ENCODE measurements at regions not wholly inside any gene's neighbourhood (a gene's known extent, or its start where the extent isn't known, plus 50 kb on each side); places are given as distances from the start of the nearest gene placed in this dataset.

- no peak for TF ChIP-seq CTCF (IDR thresholded peaks at IDR 0.05)
These were observed 173.3 kb upstream of the FAR2 start for GRCh38 chr12:28975564-28976340.

DNA sequence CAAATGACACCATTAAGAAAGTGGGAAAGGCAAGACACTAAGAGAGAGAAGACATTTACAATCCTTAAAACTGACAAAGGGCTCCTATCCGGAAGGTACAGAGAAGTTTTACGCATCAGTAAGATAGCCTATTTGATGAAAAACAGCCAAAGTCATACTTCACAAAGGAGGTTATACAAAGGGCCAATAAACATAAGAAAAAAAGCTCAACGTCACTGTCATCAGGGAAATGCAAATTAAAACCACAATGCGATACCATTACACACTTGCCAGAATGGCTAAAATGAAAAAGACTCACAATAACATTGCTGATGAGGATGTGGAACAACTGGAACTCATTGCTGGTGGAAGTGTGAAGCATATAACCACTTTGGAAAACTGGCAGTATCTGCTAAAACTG is 168.6 kb upstream of the FAR2 start:
- TF ChIP-seq CTCF (IDR thresholded peaks at IDR 0.05), result no peak

DNA sequence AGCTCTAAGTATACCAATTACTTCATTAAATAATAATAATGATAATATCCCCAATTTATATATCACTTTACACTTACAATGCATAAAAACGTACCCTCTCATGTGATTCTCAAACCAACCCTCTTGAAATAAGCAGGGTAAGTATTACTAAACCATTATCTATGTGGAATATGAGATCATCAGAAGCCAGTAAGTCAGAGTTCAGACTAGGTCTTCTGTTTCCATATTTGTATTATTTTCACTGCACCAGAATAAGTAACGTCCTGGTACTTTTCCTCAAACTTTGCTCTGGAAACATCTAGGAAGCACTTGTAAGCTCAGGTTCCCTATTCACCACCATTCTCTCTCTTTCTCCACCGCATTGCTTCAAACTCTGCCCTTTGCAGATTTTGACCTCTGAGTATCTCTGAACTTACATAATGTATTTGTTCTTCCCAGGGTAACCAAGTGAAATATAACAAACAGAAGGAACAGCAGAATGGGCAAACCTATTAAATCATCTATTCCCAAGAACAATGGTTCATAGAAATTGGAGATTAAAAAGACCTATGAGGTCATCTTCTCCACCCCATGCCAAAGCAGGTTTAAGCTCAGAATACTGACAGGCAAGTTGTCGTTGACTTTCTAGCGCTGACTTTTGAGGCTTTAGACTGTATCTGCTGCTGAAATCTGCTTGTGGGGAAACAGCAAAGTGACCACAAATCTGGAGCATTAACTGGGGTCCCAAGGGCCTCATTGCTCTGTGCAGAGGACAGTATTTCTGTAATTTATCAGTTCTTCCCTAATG is 161.3 kb upstream of the FAR2 start:
- TF ChIP-seq CTCF (IDR thresholded peaks at IDR 0.05), result no peak

DNA sequence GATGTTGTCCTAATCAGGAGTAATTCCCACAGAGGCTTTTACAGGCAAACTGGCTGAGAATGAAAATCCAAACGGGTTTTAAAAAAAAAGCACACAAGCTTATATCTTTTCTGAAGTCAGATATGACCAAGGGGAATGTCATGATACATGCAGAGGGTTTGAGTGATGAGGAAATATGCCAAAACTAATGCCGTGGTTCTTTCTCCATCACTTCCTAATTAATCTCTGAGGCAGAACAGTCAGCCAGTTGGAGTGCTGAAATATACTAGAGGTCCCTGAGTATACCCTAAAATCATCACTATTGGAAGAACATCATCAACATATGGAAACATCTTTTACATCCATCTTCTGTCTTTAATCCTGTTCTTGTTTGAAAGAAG is 160.8 kb upstream of the FAR2 start:
- no peak for TF ChIP-seq CTCF (IDR thresholded peaks at IDR 0.05)

GRCh38 chr12:28991626-28992025 is 157.5 kb upstream of the FAR2 start:
- no peak for TF ChIP-seq CTCF (IDR thresholded peaks at IDR 0.05)

GRCh38 chr12:28993720-28994119 is 155.4 kb upstream of the FAR2 start:
- TF ChIP-seq CTCF (IDR thresholded peaks at IDR 0.05), result no peak

GRCh38 chr12:28994179-28994715 is 154.8 kb upstream of the FAR2 start:
- no peak for TF ChIP-seq CTCF (IDR thresholded peaks at IDR 0.05)

All from LNCAP (cell line).